K562 (cell line): ENCODE measurements at regions not wholly inside any gene's neighbourhood (a gene's known extent, or its start where the extent isn't known, plus 50 kb on each side); places are given as distances from the start of the nearest gene placed in this dataset.

ENCODE experiments used
- ATAC-seq: fragments of 200-7000 bp; cut with Tn5 transposase; 3 replicates; pipeline ENCODE4 v1.9.1; 2020; ENCODE audit warnings: moderate library complexity
- BruUV-seq: library from RNA; stranded (reverse); fragments of 400-500 nt; replicated peaks from 2 replicates; lab custom pipeline; 2021; lab: Mats Ljungman, UMichigan
- CTCF ChIA-PET: fragments of 300-600 bp; formaldehyde crosslinking; extraction: SDS; loops from one replicate; lab custom pipeline; 2021; ENCODE audit warnings: low intra/inter-chr PET ratio; lab: Yijun Ruan, JAX
- POLR2A ChIA-PET: fragments of 300-600, 350-650 bp; sonication (Branson Sonifier 250); formaldehyde crosslinking; extraction: SDS; loops from one replicate; lab custom pipeline; 2021; ENCODE audit warnings: antibody characterized with exemption, inconsistent platforms; lab: Yijun Ruan, JAX
- DNase-seq, 4 experiments: peaks; one replicate each; pipeline versions ENCODE4 v3.0.0 to v3.0.0-alpha.2; 2011 to 2018; ENCODE audit warnings: low spot score in 3 of 4, mixed read lengths in 3 of 4; ENCODE audit errors: extremely low read depth in 1 of 4
- FAIRE-seq: peaks from 2 replicates; lab custom pipeline; 2011; peaks lifted over from hg19 to GRCh38; lab: Jason Lieb, UNC
- H2AFZ ChIP-seq: 2 replicates; pipeline ENCODE4 v1.6.0; 2011; ENCODE audit warnings: low read depth, low read length, control low read depth, inconsistent platforms
- H3K27ac ChIP-seq: fragments of 200-600 bp; 3 replicates; pipeline ENCODE4 v1.8.0; 2011; ENCODE audit warnings: low read depth, mild to moderate bottlenecking, control low read depth, inconsistent platforms, low read length, moderate library complexity, mixed read lengths; ENCODE audit errors: extremely low read depth
- H3K27me3 ChIP-seq, 2 experiments: fragments of 300-600 bp in 1 of 2; 2 replicates in 1 of 2; 3 replicates in 1 of 2; pipeline versions ENCODE4 v1.6.0 to v1.8.0; 2011; ENCODE audit warnings: inconsistent platforms in 2 of 2, low read length in 2 of 2, mild to moderate bottlenecking in 1 of 2, mixed read lengths in 1 of 2, moderate library complexity in 1 of 2; ENCODE audit not compliant: control insufficient read depth in 2 of 2, insufficient read depth in 2 of 2
- H3K36me3 ChIP-seq: fragments of 300-600 bp; 3 replicates; pipeline ENCODE4 v1.8.0; 2011; ENCODE audit warnings: mild to moderate bottlenecking, low read length, inconsistent platforms; ENCODE audit not compliant: control insufficient read depth, insufficient read depth
- H3K4me1 ChIP-seq, 2 experiments: fragments of 200-600 bp in 1 of 2; replicated peaks in 1 of 2; 2 replicates in 1 of 2; 3 replicates in 1 of 2; pipeline versions ENCODE4 v1.5.1 to v1.8.0; 2011; ENCODE audit warnings: inconsistent platforms in 2 of 2, low read length in 2 of 2, mild to moderate bottlenecking in 1 of 2, mixed read lengths in 1 of 2, moderate library complexity in 1 of 2; ENCODE audit not compliant: control insufficient read depth in 2 of 2, insufficient read depth in 2 of 2
- H3K4me2 ChIP-seq: 2 replicates; pipeline ENCODE4 v1.6.1; 2011; ENCODE audit warnings: low read length, control low read depth, inconsistent platforms, mixed read lengths; ENCODE audit not compliant: insufficient read depth
- H3K4me3 ChIP-seq: fragments of 200-600 bp; sonication (generic), shearing (Covaris generic); 2 replicates; pipeline ENCODE4 v1.5.1; 2016; ENCODE audit warnings: control low read depth, inconsistent platforms
- H3K79me2 ChIP-seq: fragments of 200-600 bp; 3 replicates; pipeline ENCODE4 v1.8.0; 2011; ENCODE audit warnings: low read length, inconsistent platforms; ENCODE audit not compliant: control insufficient read depth, insufficient read depth
- H3K9ac ChIP-seq, 2 experiments: 2 replicates each; pipeline versions ENCODE4 v1.6.0 to v1.6.1; 2011; ENCODE audit warnings: low read depth in 2 of 2, low read length in 2 of 2, control low read depth in 1 of 2, inconsistent platforms in 1 of 2, mild to moderate bottlenecking in 1 of 2, mixed read lengths in 1 of 2; ENCODE audit not compliant: insufficient read depth in 1 of 2
- H3K9me1 ChIP-seq: one replicate; pipeline ENCODE4 v1.6.0; 2011; ENCODE audit warnings: inconsistent platforms, mild to moderate bottlenecking, low read length, moderate library complexity; ENCODE audit not compliant: control insufficient read depth, insufficient read depth
- H3K9me3 ChIP-seq: replicated peaks from 2 replicates; pipeline ENCODE4 v1.5.1; 2011; ENCODE audit warnings: low read depth, low read length, inconsistent platforms; ENCODE audit not compliant: control insufficient read depth, insufficient read depth
- H4K20me1 ChIP-seq: replicated peaks from 2 replicates; pipeline ENCODE4 v1.6.1; 2011; ENCODE audit warnings: low read length, inconsistent platforms, mixed read lengths; ENCODE audit not compliant: control insufficient read depth, insufficient read depth
- BCL6 ChIP-seq: fragments of 250-450 bp; sonication (Bioruptor Pico); IDR thresholded peaks from 2 replicates; pipeline ENCODE4 v1.4.0; 2020
- C11orf30 ChIP-seq: fragments of 450-650 bp; IDR thresholded peaks from 2 replicates; pipeline ENCODE4 v1.6.1; 2016; ENCODE audit warnings: low read depth, mild to moderate bottlenecking
- HNRNPL ChIP-seq: fragments of 200-400 bp; formaldehyde crosslinking; IDR thresholded peaks from 2 replicates; pipeline ENCODE4 v1.6.1; 2017; ENCODE audit warnings: low read depth, mild to moderate bottlenecking, low read length
- KAT7 ChIP-seq: sonication (generic); formaldehyde crosslinking; IDR thresholded peaks from 2 replicates; pipeline ENCODE4 v1.8.0; 2022; ENCODE audit warnings: missing genetic modification reagents, mild to moderate bottlenecking, borderline replicate concordance
- MAFF ChIP-seq: IDR thresholded peaks from 2 replicates; pipeline ENCODE4 v1.6.1; 2012; ENCODE audit warnings: low read length, improper control_type of control experiment
- MEF2D ChIP-seq: conservative IDR thresholded peaks from 2 replicates; pipeline ENCODE4 v1.6.1; 2016; ENCODE audit warnings: low read depth, missing genetic modification characterization, missing compliant biosample characterization
- ZNF134 ChIP-seq: fragments of 250-450 bp; sonication (Bioruptor Pico); conservative IDR thresholded peaks from 2 replicates; pipeline ENCODE4 v1.4.0; 2020
- ZNF316 ChIP-seq: fragments of 450-650 bp; IDR thresholded peaks from 2 replicates; pipeline ENCODE4 v1.6.1; 2016
- ZNF431 ChIP-seq: sonication (generic); formaldehyde crosslinking; IDR thresholded peaks from 2 replicates; pipeline ENCODE4 v1.8.0; 2022; ENCODE audit warnings: mild to moderate bottlenecking, missing genetic modification reagents
- ZNF717 ChIP-seq: fragments of 250-450 bp; sonication (Bioruptor Pico); IDR thresholded peaks from 2 replicates; pipeline ENCODE4 v1.5.0; 2021
- WGBS: fragments of 100-300 bp; shearing (Covaris generic); methylation state at CpG from one replicate; pipeline ENCODE4 v1.1.6; 2016; ENCODE audit warnings: low coverage, mixed read lengths; ENCODE audit not compliant: insufficient coverage; ENCODE audit errors: missing lambda C conversion rate; 5-methylcytosine and 5-hydroxymethylcytosine counted together
- in situ Hi-C: fragments of 300-500 bp; cut with MboI; formaldehyde crosslinking; loops from 4 replicates; pipeline ENCODE4 v1.15.0; 2018; ENCODE audit warnings: inconsistent platforms, mixed read lengths
- intact Hi-C: fragments of 100-400 bp; cut with micrococcal nuclease; formaldehyde crosslinking; loops from 2 replicates; pipeline ENCODE4 v1.14.2; 2022
- TF ChIP-seq, protein P1 (sequence below): fragments of 250-450 bp; sonication (Bioruptor Pico); IDR thresholded peaks from 2 replicates; pipeline ENCODE4 v1.5.0; 2020; ENCODE audit warnings: mild to moderate bottlenecking, borderline replicate concordance
- TF ChIP-seq, protein P2 (sequence below): sonication (generic); formaldehyde crosslinking; IDR thresholded peaks from 2 replicates; pipeline ENCODE4 v1.8.0; 2022; ENCODE audit warnings: mild to moderate bottlenecking, missing genetic modification reagents
- TF ChIP-seq, protein P3 (sequence below): fragments of 450-650 bp; IDR thresholded peaks from 2 replicates; pipeline ENCODE4 v1.6.1; 2017; ENCODE audit warnings: mild to moderate bottlenecking, moderate library complexity

- ChIA-PET POLR2A (no interaction called here), CTCF (interaction anchor here (0.7 kb wide), 1 partner anchor 26 kb away, joined by 3 read pairs; no protein-coding TSS in a partner anchor)
- Histone ChIP-seq H3K9ac (no peak overlapping the region), H3K79me2 (no peaks in the 10 kb centered on the region), H3K4me1 (no peaks in the 10 kb centered on the region), H3K27me3 (no peaks in the 10 kb centered on the region), H3K4me3 (no peak overlapping the region), H4K20me1 (no peaks in the 10 kb centered on the region), H3K9me1 (no peaks in the 10 kb centered on the region), H3K4me2 (no peak overlapping the region), H3K27ac (no peak overlapping the region), H2AFZ (no peak overlapping the region), H3K9me3 (no peaks in the 10 kb centered on the region), H3K36me3 (no peaks in the 10 kb centered on the region)
- TF ChIP-seq ZNF316: peak; percentile 38; the same call in 1 of the 2 replicates
- TF ChIP-seq ZNF717: no peak
- TF ChIP-seq, protein P1, sequence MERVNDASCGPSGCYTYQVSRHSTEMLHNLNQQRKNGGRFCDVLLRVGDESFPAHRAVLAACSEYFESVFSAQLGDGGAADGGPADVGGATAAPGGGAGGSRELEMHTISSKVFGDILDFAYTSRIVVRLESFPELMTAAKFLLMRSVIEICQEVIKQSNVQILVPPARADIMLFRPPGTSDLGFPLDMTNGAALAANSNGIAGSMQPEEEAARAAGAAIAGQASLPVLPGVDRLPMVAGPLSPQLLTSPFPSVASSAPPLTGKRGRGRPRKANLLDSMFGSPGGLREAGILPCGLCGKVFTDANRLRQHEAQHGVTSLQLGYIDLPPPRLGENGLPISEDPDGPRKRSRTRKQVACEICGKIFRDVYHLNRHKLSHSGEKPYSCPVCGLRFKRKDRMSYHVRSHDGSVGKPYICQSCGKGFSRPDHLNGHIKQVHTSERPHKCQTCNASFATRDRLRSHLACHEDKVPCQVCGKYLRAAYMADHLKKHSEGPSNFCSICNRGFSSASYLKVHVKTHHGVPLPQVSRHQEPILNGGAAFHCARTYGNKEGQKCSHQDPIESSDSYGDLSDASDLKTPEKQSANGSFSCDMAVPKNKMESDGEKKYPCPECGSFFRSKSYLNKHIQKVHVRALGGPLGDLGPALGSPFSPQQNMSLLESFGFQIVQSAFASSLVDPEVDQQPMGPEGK (CRISPR knock-in tag): no peak
- no peak for TF ChIP-seq MEF2D (tag)
- no peak for TF ChIP-seq ZNF134 (CRISPR knock-in tag)
- TF ChIP-seq KAT7 (CRISPR knock-in tag): no peak
- TF ChIP-seq HNRNPL: no peak
- TF ChIP-seq ZNF431 (CRISPR knock-in tag): no peak
- no peak for TF ChIP-seq BCL6 (CRISPR knock-in tag)
- 0 out of 2 replicates have a peak, but pooled peaks have one; percentile 8 for TF ChIP-seq MAFF
- TF ChIP-seq, protein P2, sequence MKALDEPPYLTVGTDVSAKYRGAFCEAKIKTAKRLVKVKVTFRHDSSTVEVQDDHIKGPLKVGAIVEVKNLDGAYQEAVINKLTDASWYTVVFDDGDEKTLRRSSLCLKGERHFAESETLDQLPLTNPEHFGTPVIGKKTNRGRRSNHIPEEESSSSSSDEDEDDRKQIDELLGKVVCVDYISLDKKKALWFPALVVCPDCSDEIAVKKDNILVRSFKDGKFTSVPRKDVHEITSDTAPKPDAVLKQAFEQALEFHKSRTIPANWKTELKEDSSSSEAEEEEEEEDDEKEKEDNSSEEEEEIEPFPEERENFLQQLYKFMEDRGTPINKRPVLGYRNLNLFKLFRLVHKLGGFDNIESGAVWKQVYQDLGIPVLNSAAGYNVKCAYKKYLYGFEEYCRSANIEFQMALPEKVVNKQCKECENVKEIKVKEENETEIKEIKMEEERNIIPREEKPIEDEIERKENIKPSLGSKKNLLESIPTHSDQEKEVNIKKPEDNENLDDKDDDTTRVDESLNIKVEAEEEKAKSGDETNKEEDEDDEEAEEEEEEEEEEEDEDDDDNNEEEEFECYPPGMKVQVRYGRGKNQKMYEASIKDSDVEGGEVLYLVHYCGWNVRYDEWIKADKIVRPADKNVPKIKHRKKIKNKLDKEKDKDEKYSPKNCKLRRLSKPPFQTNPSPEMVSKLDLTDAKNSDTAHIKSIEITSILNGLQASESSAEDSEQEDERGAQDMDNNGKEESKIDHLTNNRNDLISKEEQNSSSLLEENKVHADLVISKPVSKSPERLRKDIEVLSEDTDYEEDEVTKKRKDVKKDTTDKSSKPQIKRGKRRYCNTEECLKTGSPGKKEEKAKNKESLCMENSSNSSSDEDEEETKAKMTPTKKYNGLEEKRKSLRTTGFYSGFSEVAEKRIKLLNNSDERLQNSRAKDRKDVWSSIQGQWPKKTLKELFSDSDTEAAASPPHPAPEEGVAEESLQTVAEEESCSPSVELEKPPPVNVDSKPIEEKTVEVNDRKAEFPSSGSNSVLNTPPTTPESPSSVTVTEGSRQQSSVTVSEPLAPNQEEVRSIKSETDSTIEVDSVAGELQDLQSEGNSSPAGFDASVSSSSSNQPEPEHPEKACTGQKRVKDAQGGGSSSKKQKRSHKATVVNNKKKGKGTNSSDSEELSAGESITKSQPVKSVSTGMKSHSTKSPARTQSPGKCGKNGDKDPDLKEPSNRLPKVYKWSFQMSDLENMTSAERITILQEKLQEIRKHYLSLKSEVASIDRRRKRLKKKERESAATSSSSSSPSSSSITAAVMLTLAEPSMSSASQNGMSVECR (CRISPR knock-in tag): no peak
- TF ChIP-seq, protein P3, sequence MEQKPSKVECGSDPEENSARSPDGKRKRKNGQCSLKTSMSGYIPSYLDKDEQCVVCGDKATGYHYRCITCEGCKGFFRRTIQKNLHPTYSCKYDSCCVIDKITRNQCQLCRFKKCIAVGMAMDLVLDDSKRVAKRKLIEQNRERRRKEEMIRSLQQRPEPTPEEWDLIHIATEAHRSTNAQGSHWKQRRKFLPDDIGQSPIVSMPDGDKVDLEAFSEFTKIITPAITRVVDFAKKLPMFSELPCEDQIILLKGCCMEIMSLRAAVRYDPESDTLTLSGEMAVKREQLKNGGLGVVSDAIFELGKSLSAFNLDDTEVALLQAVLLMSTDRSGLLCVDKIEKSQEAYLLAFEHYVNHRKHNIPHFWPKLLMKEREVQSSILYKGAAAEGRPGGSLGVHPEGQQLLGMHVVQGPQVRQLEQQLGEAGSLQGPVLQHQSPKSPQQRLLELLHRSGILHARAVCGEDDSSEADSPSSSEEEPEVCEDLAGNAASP: no peak
- 0 out of 2 replicates have a peak, but pooled peaks have one; percentile 6 for TF ChIP-seq C11orf30
- DNase-seq (no peak), ATAC-seq (no peak), FAIRE-seq (no peak)
- BruUV-seq: no TSS peak
- intact Hi-C loops (no loop called here), in situ Hi-C loops (no loop called here)
- WGBS: 5% methylated on average over 1 of the region's 1 CpG
Observed at GRCh38 chr15:37865687-37866086, 68.8 kb upstream of the TMCO5A start.
